GM18909 (cell line): ENCODE measurements at regions not wholly inside any gene's neighbourhood (a gene's known extent, or its start where the extent isn't known, plus 50 kb on each side); places are given as distances from the start of the nearest gene placed in this dataset.

Source experiments
- ATAC-seq: cut with Tn5 transposase; IDR thresholded peaks from one replicate; pipeline ENCODE4 v1.9.1; 2021; ENCODE audit warnings: mild to moderate bottlenecking; ENCODE audit not compliant: unreplicated experiment, poor library complexity

DNA sequence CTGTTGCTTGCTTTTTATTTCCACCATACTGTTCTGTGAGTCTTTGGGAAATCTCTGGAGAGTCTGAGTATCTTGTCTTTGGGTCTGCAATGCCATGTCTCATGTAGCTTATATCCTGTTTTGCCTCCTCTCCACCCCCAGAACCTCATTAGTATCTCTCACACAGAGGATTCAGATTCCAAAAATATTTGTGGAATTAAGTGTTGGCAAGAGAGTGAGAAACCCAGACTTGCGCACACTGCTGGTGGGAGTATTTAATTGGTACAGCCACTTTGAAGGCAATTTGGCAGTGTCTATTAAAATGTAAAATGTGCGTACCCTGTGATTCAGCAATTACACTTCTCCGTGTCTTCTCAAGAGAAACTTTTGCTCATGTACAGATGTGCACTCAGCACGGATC lies 68.6 kb downstream of the ZNF621 start:
- no peak for ATAC-seq

DNA sequence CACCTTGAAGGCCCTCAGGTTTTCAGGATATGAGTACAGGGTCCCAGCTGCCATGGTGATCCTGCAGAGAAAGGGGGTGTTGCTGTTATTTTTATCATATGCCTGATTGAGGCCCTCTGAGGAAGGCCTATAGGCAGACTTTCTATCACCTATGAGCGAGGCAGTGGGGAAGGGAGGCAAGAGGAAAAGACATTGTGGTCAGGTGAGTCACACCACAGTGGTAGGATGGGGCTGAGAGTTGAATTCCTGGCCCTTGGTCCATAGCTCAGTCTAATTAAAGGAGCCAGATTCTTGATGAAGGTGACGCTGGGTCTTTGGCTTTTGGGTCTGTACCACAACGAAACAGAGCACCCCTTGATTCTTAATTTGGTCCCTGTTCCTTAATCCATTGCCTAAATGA lies 72.7 kb downstream of the ZNF621 start:
- ATAC-seq, result no peak

DNA sequence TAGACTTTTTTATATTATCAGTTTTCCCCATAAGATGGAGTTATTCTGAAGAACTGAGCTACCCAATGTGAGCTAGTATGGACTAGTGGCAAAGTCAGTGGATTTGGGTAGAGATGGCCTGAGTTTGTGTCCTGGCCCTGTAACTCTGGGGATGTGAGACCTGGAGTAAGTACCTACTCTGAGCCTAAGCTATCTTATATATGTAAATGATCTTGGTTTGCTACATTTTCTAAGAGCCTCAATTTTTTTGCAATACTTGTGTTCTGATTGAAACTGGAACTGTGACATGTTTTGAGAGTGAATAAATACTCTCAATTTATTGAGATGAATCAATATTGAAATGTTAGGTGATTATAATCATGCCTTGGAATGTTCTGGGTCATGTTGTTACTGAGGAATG lies 73.6 kb downstream of the ZNF621 start:
- no peak for ATAC-seq

DNA sequence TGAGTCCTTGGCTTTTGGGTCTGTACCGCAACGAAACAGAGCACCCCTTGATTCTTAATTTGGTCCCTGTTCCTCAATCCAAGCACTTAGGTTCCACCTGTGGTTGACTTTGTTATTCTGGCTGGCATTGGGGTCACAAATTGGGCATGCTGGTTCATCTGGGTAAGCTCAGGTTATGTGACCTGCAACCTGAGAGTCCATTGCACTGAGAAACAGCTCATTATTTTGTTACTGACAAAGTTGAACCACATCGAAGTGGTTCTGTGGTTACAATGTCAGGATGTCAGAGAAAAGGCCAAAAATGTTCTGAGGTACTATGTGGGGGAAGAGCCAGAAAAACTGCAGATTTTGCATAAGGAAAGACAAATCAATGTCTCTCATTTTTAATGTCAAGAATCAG lies 74.2 kb downstream of the ZNF621 start:
- no peak for ATAC-seq

DNA sequence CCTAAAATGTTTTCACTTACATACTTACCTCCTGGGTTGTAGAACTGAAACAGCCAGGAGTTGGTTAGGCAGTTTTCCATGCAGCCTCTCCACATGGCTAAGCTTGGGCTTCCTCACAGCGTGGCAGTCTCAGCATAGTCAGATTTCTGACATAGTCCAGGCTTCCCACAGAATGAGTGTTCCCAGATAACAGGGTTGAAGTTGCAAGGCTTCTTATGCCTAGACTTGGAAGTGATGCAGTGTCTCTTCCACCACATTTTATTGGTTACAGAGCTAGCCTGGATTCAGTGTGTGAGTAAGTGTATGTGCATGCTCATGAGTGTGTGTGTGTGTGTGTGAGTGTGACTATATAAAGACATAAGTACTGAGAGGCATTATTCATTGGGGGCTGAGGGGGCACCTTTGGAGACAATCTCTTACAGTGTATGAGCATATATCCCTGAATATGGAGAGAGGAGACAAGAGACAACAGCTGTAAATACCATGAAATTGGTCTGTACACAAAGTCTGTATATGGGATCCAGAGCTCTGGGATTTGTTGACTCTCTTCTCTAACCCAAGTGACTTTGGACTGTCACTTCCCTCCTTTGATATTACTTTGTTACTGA lies 78.1 kb downstream of the ZNF621 start:
- ATAC-seq, result no peak

DNA sequence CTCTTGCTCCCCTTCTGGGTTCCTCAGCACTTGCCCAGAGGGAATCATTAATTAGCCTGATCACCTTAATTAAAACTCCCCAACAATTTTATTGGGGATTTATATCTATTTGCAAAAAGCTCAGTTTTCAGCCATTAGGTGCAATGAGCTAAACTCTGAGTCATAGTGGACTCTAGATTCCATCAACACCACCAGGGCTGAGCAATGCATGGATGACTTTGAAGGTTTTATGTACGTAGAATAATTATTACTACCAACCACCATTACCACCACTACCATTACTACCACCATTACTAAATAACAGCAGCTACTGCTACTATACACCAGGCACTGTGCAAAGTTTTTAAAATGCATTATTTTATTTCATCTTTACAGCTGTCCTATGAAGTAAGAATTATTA lies 81.2 kb downstream of the ZNF621 start:
- no peak for ATAC-seq

DNA sequence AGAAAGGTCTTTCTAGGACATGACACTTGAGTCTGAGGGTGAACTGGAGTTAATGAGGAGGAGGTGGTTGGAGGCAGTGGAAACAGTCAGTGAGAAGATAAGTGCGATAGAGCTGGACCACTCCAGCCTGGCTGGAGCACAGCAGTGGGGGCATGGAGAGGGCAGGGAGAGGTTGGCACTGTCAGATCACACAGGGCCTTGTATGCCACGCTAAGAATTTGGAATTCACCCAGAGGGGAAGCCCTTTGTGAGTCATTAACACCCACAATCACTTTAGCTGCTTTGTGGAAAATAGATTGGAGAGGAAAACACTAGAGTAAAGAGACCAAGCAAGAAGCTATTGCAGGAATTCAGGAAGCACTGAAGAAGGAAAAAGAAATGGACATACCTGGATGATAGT lies 83.3 kb downstream of the ZNF621 start:
- no peak for ATAC-seq

DNA sequence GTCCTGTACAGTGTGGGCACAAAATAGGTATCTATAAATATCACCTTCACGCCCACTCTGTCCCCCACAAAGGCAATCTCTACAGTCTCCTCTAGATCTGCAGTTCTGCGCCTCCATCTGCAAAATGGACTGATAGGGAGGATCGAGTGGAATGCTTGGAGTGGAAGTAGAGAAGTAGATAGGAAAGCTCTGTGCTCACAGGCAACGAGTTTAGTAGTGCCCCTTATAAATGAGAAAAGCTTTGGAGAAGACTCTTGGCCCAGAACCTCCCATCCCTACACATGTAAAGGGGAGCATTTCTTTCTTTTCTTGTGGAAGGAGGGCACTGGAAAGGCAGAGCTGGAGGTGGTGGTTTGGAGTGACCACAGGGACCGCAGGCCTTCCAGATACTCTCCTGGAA lies 88.5 kb downstream of the ZNF621 start:
- no peak for ATAC-seq

DNA sequence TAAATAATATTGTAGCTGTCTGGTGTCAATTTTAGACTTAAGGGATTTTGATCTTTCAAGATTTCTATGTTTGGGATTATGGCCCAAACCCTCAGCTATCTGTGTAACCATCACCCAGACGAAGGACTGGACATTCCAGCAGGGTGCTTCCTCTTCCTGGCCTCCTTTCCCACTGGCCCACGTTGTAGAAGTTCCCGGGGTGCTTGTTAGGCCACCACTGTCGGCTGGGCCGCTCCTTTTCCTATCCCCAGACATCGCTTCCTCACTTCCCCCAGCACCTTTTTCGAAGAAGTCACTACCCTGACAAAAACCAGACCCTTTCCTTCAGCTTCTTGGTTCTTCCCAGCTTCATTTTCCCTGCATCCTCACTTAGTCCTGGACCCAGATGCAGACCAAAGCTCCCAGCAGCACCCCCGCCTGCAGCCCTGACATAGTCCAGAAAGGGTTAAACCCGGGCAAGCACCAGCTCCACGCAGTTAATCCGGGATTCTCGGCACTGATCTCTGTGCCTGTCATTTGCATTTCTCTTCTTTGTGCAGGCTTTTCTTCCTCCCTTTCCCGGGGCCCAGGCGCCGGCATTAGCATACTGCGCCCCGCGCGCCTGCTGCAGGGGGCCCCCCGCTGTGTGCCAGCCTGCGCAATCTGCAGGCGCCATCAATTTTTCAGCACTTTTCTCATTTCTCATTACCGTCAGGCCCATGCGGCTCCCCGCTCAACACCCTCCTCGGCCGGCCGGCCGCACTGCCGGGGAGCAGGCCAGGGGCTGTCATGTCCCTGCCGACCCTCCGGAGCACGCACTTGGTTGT lies 90.6 kb downstream of the ZNF621 start:
- ATAC-seq, result no peak

DNA sequence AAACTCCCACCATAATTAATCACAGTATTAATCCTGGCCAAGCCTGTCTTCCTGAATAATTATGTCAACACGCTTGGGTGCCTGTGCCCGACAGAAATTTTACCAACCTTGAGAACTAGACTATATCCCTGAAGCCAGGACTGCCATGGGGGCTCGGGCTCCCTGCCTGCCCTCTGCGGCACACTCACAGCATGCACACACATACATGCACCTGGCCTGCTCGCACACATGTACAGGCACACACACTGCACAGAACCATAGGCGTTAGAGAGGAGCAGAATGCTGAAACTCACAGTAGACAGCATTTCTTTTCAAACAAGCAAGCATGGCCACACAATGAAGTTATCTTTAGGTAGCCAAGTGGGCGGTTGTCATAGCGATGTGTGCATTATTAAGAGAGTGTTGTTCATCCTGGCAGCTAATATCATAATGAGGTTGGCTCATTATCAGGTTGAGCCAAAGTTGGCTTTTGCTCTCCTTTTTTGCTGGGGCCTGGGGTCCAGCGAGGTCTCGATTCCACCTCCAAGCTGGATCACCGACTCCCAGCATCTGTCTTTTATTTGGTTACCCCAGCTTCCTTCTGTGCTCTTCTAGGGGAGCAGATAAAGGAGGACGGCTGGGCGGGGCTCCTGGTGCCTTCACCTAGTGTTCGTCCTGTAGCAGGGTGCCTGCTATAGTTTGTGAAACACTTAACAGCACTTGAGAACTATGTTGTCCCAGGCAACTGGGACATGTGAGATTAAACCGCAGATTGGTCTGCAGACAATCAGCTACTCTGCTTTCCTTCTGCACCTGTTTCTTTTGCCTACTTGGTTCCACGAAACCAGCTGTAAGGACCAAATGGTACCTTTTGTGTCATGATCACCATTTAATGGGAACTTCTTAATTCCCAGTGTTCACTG lies 91.4 kb downstream of the ZNF621 start:
- ATAC-seq, result no peak

DNA sequence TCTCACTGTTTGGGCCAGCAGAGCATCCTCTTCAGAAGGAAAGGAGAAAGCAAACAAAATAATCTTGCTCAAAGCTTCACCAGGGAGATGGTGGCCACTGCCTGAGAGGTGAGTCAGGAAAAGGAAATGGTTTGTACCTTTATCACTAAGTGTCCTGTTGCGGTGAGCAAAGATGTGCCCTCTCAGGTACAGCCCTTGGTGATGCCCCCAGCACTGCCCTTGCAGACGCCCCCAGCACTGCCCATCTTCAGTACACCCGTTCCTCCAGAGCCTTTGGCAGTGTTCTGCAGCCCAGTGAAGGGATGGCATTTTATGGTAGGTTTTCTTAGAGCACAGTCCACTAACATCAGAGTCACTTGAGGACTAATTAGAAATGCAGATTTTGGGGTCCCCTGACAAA lies 92.3 kb downstream of the ZNF621 start:
- ATAC-seq, result no peak

DNA sequence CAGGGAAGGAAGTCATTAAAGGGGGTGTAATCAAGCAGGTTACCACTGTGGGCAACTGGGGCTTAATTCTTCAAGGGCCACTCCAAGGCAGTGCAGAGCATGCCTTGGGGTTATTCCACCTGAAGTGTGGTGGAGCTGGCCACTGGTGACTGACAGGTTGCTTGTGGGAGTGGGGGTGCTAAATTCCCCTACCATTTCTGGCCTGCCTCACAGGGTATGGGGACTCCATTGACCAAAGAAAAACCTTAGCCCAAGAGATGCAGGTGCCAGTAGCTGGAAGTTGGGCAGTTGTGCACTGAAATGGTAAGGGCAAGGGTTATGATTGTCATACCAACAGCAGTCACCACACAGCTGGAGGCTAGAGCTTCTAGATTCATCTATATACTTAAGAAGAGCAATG lies 93.4 kb downstream of the ZNF621 start:
- no peak for ATAC-seq

DNA sequence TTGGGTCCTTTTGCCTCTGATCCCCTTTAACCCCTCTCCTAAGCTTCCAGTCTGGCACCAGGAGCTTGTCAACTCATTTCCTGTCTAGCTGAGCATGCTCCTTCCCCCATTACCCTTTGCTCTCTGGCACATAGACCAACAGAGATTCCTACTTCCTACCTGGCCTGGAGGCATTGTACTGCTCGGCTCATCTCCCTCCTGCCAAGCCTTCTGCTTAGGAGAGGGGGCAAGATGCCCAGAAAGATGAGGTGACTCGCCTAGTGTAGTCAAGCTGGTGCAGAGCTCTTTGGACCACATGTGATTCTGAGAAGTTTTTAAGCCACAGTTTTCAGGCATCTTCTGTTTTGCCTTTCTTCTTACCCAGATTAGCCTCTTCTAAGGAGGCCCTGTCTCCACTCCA lies 95.4 kb downstream of the ZNF621 start:
- no peak for ATAC-seq

DNA sequence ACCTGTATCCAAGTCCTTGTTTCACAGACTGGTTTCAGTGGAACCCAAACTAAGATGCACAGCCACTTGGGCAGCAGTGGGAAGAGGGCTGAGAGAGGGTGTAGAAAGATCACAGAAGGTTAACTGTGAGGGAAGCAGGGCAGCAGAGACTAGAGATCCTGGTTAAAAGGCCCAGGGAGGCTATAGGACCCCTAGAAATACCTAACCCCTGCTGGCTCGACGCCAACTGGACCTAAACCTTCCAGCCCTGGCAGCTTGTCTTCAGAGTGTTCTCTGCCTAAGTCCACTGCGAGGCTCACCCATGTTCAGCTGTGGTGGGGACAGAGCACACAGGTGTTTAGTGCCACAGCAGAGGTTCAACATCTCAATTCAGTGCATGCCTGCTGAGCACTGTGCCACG lies 96.5 kb downstream of the ZNF621 start:
- ATAC-seq, result no peak

DNA sequence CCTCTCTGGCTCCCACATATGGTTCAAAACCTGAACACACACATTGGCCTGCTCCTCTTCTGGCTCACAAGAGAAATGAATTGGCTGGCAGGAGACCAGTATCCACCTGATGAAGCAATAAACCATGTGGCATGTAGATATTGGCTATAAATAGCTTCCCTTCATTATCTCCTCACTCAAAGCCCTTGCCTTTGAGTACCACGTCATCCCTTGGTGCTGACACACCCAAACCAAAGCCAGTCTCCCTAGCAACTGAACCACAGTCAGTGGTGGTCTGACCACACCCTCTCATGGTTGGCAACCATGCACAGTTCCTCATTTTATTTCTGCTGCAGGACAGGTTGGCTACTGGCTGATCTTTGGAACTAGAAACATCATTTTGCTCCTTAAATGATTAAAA lies 98.8 kb downstream of the ZNF621 start:
- peak; percentile 97 for ATAC-seq

DNA sequence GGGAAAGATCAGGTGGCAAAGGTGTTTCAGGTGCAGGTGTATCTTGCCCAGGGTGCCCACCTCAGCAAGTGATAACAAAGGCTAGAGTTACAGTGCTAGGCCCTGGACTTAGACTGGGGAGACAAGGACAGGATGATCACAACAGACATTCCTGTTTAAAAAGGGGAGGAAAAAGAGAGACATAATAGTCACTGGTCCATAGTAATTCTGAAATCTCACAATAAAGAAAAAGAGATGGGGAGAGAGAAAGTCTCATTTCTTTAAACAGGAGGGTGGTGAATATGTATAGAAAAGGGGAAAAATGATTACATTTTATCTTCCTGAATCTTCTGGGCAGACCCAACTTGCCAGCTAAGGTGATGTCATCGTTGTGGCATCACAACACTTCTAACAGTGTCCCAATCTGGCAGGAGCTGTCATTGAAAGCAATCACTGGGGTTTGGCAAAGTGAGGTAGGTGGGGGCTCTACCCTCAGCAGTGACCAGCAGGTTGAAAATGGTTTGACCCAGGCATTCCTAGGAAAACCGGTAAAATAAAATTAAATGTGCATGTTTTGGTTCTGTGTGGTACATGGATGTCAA lies 99.5 kb downstream of the ZNF621 start:
- no peak for ATAC-seq

DNA sequence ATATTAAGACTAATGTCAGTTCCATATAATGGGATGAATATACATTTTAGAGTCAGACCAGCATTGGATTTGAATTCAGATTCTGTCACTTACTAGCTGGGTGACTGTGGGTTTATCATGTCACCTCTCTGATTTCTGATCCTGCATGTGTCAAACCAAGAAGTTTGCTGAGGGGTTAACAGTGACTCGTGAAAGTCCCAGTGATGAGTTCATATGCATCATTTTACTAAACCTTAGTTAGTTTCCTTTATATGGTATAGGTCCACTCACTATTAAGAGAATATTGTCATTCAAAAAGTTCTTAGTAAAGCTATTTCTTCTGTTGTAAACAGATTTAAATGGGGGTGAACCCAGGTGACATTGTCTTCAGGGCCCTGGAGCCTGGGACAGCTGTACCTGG lies 102.3 kb downstream of the ZNF621 start:
- no peak for ATAC-seq

DNA sequence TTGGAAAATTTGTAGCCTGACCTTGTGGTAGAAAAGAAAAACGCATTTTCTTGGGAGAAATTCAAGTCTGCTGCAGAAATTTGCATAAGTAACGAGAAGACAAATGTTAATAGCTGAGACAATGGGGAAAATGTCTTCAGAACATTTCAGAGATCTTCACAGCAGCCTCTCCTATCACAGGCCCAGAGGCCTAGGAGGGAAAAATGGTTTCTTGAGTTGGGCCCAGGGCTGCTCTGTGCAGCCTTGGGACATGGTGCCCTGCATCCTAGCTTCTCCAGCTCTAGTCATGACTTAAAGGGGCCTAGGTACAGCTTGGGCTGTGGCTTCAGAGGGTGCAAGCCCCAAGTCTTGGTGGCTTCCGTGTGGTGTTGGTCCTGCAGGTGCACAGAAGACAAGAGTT lies 104.2 kb downstream of the ZNF621 start:
- ATAC-seq, result no peak

DNA sequence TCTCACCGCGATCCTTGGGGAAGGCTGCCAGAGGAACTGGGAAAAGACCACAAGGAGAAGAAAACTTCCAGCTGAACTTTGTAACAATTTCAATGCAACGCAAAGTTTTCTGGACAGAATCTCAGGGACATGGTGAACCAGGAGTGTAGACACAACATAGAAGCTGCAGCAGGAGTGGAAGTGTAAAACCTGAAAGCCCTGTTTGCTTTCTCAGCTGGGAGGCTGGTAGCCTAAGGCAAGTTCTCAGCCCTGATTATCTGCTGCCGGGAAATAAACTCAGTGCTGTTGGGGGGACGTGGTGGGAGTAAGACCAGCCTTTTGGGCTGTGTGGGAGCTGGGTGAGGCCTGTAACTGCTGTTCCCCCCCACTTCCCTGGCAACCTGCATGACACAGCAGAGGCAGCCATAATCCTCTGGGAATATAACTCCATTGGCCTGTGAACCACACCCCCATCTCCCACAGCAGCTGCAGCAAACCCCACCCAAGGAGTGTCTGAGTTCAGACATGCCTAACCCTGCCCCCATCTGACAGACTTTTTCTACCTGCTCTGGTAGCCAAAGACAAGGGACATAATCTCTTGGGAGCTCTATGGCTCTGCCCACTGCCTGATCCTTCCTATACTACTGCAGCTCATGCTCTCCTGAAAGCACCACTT lies 106.7 kb downstream of the ZNF621 start:
- no peak for ATAC-seq

DNA sequence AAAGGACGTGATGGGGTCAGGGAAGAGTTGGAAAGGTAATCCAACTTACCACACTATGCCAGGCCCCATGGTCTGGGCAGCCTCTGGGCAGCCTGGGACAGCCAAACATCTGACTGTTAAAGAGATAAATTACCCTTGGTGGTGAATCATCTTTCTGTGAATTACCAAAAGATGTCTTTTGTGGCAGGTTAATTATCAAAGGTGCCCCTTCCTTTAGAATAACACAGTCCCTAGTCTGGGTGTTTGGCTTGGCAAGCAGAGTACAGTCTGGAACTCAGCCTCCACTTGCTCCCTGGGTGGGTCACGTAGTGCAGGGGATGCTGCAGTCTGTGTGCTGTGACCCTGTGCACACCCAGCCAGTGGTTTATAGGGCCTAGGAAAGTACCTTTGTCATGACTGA lies 113.1 kb downstream of the ZNF621 start:
- ATAC-seq, result no peak
